GM12864 (cell line): ENCODE measurements at regions not wholly inside any gene's neighbourhood (a gene's known extent, or its start where the extent isn't known, plus 50 kb on each side); places are given as distances from the start of the nearest gene placed in this dataset.

Experiments
- DNase-seq: peaks from one replicate; pipeline ENCODE4 v3.0.0-alpha.2; 2011; ENCODE audit warnings: low read depth
- H3K4me3 ChIP-seq: 2 replicates; pipeline ENCODE4 v1.5.1; 2011; ENCODE audit warnings: mild to moderate bottlenecking, low read depth, low read length, control low read depth
- CTCF ChIP-seq: IDR thresholded peaks from 2 replicates; pipeline ENCODE4 v1.5.1; 2011; ENCODE audit warnings: low read depth, mild to moderate bottlenecking, moderate library complexity, low read length, control low read depth, inconsistent platforms; ENCODE audit errors: missing control alignments

GRCh38 chr4:108399610-108400265 is 220.6 kb upstream of the RPL34 start:
- H3K4me3 ChIP-seq: no peak overlapping the region
- no peak for TF ChIP-seq CTCF
- DNase-seq: no peak

- TF ChIP-seq CTCF: no peak
- no peak for DNase-seq
- H3K4me3 ChIP-seq: no peak overlapping the region
Observed at GRCh38 chr4:108398836-108399235, 221.5 kb upstream of the RPL34 start.

GRCh38 chr4:108398316-108398715 is 222.1 kb upstream of the RPL34 start:
- H3K4me3 ChIP-seq: no peak overlapping the region
- DNase-seq: no peak
- TF ChIP-seq CTCF: no peak

GRCh38 chr4:108397850-108398249 is 222.5 kb upstream of the RPL34 start:
- TF ChIP-seq CTCF: no peak
- no peak overlapping the region for H3K4me3 ChIP-seq
- no peak for DNase-seq

GRCh38 chr4:108396900-108397497 is 223.4 kb upstream of the RPL34 start:
- no peak for DNase-seq
- no peak for TF ChIP-seq CTCF
- no peak overlapping the region for H3K4me3 ChIP-seq

- no peak overlapping the region for H3K4me3 ChIP-seq
- TF ChIP-seq CTCF: no peak
- DNase-seq: no peak
Observed at GRCh38 chr4:108395786-108396185, 224.6 kb upstream of the RPL34 start.

GRCh38 chr4:108393890-108394472 is 225.2 kb upstream of the LEF1 start:
- H3K4me3 ChIP-seq: no peak overlapping the region
- no peak for DNase-seq
- TF ChIP-seq CTCF: no peak
